Mammary epithelial cell (primary cell): ENCODE measurements at regions not wholly inside any gene's neighbourhood (a gene's known extent, or its start where the extent isn't known, plus 50 kb on each side); places are given as distances from the start of the nearest gene placed in this dataset.

Source experiments
- EZH2 ChIP-seq: IDR thresholded peaks from 2 replicates; pipeline ENCODE4 v1.6.1; 2012; ENCODE audit warnings: low read length, inconsistent platforms, borderline replicate concordance
- TF ChIP-seq, protein P1 (sequence below), 2 donors: IDR thresholded peaks in 1 of 2; conservative IDR thresholded peaks in 1 of 2; 2 replicates each; pipeline ENCODE4 v1.5.1; 2011 to 2012; ENCODE audit warnings: inconsistent platforms in 2 of 2, low read length in 2 of 2, mild to moderate bottlenecking in 2 of 2, control low read depth in 1 of 2, low read depth in 1 of 2; ENCODE audit not compliant: insufficient read depth in 1 of 2; ENCODE audit errors: extremely low read depth in 1 of 2

GRCh38 chr7:50185951-50186682 is 93.1 kb upstream of the ZPBP start:
- TF ChIP-seq, protein P1, sequence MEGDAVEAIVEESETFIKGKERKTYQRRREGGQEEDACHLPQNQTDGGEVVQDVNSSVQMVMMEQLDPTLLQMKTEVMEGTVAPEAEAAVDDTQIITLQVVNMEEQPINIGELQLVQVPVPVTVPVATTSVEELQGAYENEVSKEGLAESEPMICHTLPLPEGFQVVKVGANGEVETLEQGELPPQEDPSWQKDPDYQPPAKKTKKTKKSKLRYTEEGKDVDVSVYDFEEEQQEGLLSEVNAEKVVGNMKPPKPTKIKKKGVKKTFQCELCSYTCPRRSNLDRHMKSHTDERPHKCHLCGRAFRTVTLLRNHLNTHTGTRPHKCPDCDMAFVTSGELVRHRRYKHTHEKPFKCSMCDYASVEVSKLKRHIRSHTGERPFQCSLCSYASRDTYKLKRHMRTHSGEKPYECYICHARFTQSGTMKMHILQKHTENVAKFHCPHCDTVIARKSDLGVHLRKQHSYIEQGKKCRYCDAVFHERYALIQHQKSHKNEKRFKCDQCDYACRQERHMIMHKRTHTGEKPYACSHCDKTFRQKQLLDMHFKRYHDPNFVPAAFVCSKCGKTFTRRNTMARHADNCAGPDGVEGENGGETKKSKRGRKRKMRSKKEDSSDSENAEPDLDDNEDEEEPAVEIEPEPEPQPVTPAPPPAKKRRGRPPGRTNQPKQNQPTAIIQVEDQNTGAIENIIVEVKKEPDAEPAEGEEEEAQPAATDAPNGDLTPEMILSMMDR (conservative IDR thresholded peaks at IDR 0.05 in 1 of 2, IDR thresholded peaks at IDR 0.05 in 1 of 2; ENCODE audit: extremely low read depth in 1 of 2, insufficient read depth in 1 of 2, low read depth in 1 of 2, low read length in 2 of 2) = no peak
- no peak for TF ChIP-seq EZH2
